NOMO-1 treated with dmso at 0.1 percent for 144 hours (cell line): ENCODE measurements at regions not wholly inside any gene's neighbourhood (a gene's known extent, or its start where the extent isn't known, plus 50 kb on each side); places are given as distances from the start of the nearest gene placed in this dataset.

Experiments used
- DNase-seq: peaks from one replicate; lab custom pipeline; 2025; ENCODE audit not compliant: unreplicated experiment; lab: John Stamatoyannopoulos, UW

- no peak for DNase-seq
Measured at GRCh38 chr4:136691607-136692006, 840.7 kb downstream of the PCDH18 start.

GRCh38 chr4:136690360-136690759, 841.9 kb downstream of the PCDH18 start:
- no peak for DNase-seq

GRCh38 chr4:136687596-136687995, 844.7 kb downstream of the PCDH18 start:
- no peak for DNase-seq

- DNase-seq = no peak
Measured at GRCh38 chr4:136687118-136687517, 845.2 kb downstream of the PCDH18 start.

- no peak for DNase-seq
Measured at GRCh38 chr4:136680761-136681160, 851.5 kb downstream of the PCDH18 start.

- DNase-seq = no peak
Measured at GRCh38 chr4:136680271-136680670, 852.0 kb downstream of the PCDH18 start.

GRCh38 chr4:136670265-136670664, 862.0 kb downstream of the PCDH18 start:
- no peak for DNase-seq

- no peak for DNase-seq
Measured at GRCh38 chr4:136664988-136665387, 867.3 kb downstream of the PCDH18 start.

- no peak for DNase-seq
Measured at GRCh38 chr4:136662539-136662938, 869.8 kb downstream of the PCDH18 start.

- no peak for DNase-seq
Measured at GRCh38 chr4:136653640-136654406, 878.5 kb downstream of the PCDH18 start.

- DNase-seq = no peak
Measured at GRCh38 chr4:136651932-136652331, 880.4 kb downstream of the PCDH18 start.

GRCh38 chr4:136651278-136651667, 881.0 kb downstream of the PCDH18 start:
- no peak for DNase-seq

- DNase-seq = no peak
Measured at GRCh38 chr4:136650541-136651277, 881.6 kb downstream of the PCDH18 start.

GRCh38 chr4:136644279-136644678, 888.0 kb downstream of the PCDH18 start:
- no peak for DNase-seq

- no peak for DNase-seq
Measured at GRCh38 chr4:136643416-136643815, 888.9 kb downstream of the PCDH18 start.

- no peak for DNase-seq
Measured at GRCh38 chr4:136637071-136637777, 895.1 kb downstream of the PCDH18 start.

- DNase-seq = no peak
Measured at GRCh38 chr4:136636155-136636554, 896.1 kb downstream of the PCDH18 start.

GRCh38 chr4:136634121-136634520, 898.2 kb downstream of the PCDH18 start:
- DNase-seq = no peak

GRCh38 chr4:136599890-136600289, 932.4 kb downstream of the PCDH18 start:
- DNase-seq = no peak

GRCh38 chr4:136590440-136590839, 941.9 kb downstream of the PCDH18 start:
- DNase-seq = no peak

- no peak for DNase-seq
Measured at GRCh38 chr4:136583567-136583966, 948.7 kb downstream of the PCDH18 start.

GRCh38 chr4:136581119-136581518, 951.2 kb downstream of the PCDH18 start:
- DNase-seq = no peak
